Liver (tissue), 8 donors: ENCODE measurements at regions not wholly inside any gene's neighbourhood (a gene's known extent, or its start where the extent isn't known, plus 50 kb on each side); places are given as distances from the start of the nearest gene placed in this dataset.

ENCODE experiments used
- DNase-seq: peaks from one replicate; pipeline ENCODE4 v3.0.0-alpha.2; 2017; ENCODE audit warnings: low spot score
- H3K27ac ChIP-seq, 2 donors: one replicate each; pipeline ENCODE4 v1.7.0; 2013; ENCODE audit warnings: inconsistent platforms in 2 of 2, low read length in 2 of 2, control low read depth in 1 of 2, low read depth in 1 of 2, mild to moderate bottlenecking in 1 of 2
- H3K27me3 ChIP-seq, 4 donors: one replicate each; pipeline versions ENCODE4 v1.6.1 to v1.7.0; 2013; ENCODE audit warnings: low read length in 3 of 4, inconsistent platforms in 1 of 4, mild to moderate bottlenecking in 1 of 4, moderate library complexity in 1 of 4; ENCODE audit not compliant: control insufficient read depth in 4 of 4, insufficient read depth in 4 of 4
- H3K36me3 ChIP-seq, 4 donors: one replicate each; pipeline versions ENCODE4 v1.6.1 to v1.7.0; 2013; ENCODE audit warnings: low read length in 3 of 4, mild to moderate bottlenecking in 3 of 4, low read depth in 1 of 4, moderate library complexity in 1 of 4; ENCODE audit not compliant: control insufficient read depth in 4 of 4, insufficient read depth in 3 of 4
- H3K4me1 ChIP-seq, 4 donors: one replicate each; pipeline versions ENCODE4 v1.6.1 to v1.7.0; 2013; ENCODE audit warnings: low read length in 3 of 4, mild to moderate bottlenecking in 3 of 4, moderate library complexity in 1 of 4; ENCODE audit not compliant: control insufficient read depth in 4 of 4, insufficient read depth in 4 of 4
- H3K4me3 ChIP-seq, 3 donors: one replicate each; pipeline versions ENCODE4 v1.6.1 to v1.7.0; 2013; ENCODE audit warnings: low read length in 3 of 3, control low read depth in 1 of 3, low read depth in 1 of 3, mild to moderate bottlenecking in 1 of 3
- H3K9ac ChIP-seq, 2 donors: one replicate each; pipeline ENCODE4 v1.7.0; 2013; ENCODE audit warnings: low read length in 2 of 2, mild to moderate bottlenecking in 2 of 2, moderate library complexity in 2 of 2, control low read depth in 1 of 2, low read depth in 1 of 2
- H3K9me3 ChIP-seq, 4 donors: one replicate each; pipeline versions ENCODE4 v1.6.1 to v1.7.0; 2013; ENCODE audit warnings: low read length in 3 of 4; ENCODE audit not compliant: control insufficient read depth in 4 of 4
- ATF3 ChIP-seq: IDR thresholded peaks from 2 replicates; pipeline ENCODE4 v1.6.1; 2016; ENCODE audit warnings: antibody characterized with exemption
- EGR1 ChIP-seq, 2 donors: IDR thresholded peaks; 2 replicates each; pipeline ENCODE4 v1.6.1; 2016 to 2018; ENCODE audit warnings: antibody characterized with exemption in 2 of 2, low read depth in 2 of 2
- FOXA1 ChIP-seq: IDR thresholded peaks from 2 replicates; pipeline ENCODE4 v1.6.1; 2016; ENCODE audit warnings: antibody characterized with exemption
- FOXA2 ChIP-seq: IDR thresholded peaks from 2 replicates; pipeline ENCODE4 v1.6.1; 2016; ENCODE audit warnings: antibody characterized with exemption
- GABPA ChIP-seq, 2 donors: IDR thresholded peaks in 1 of 2; conservative IDR thresholded peaks in 1 of 2; 2 replicates each; pipeline ENCODE4 v1.6.1; 2016; ENCODE audit warnings: antibody characterized with exemption in 2 of 2, mild to moderate bottlenecking in 1 of 2, moderate library complexity in 1 of 2
- HNF4A ChIP-seq, 2 donors: conservative IDR thresholded peaks; 2 replicates each; pipeline ENCODE4 v1.6.1; 2016; ENCODE audit warnings: antibody characterized with exemption in 2 of 2, mild to moderate bottlenecking in 2 of 2
- JUND ChIP-seq, 2 donors: IDR thresholded peaks; 2 replicates each; pipeline ENCODE4 v1.6.1; 2016; ENCODE audit warnings: antibody characterized with exemption in 2 of 2
- MAX ChIP-seq: IDR thresholded peaks from 2 replicates; pipeline ENCODE4 v1.6.1; 2016; ENCODE audit warnings: antibody characterized with exemption
- NR2F2 ChIP-seq: IDR thresholded peaks from 2 replicates; pipeline ENCODE4 v1.6.1; 2016; ENCODE audit warnings: antibody characterized with exemption
- RAD21 ChIP-seq, 2 donors: IDR thresholded peaks; 2 replicates each; pipeline ENCODE4 v1.6.1; 2016; ENCODE audit warnings: antibody characterized with exemption in 2 of 2, mild to moderate bottlenecking in 2 of 2
- REST ChIP-seq: IDR thresholded peaks from 2 replicates; pipeline ENCODE4 v1.6.1; 2016; ENCODE audit warnings: antibody characterized with exemption, mild to moderate bottlenecking
- RXRA ChIP-seq, 2 donors: IDR thresholded peaks; 2 replicates each; pipeline ENCODE4 v1.6.1; 2017 to 2018; ENCODE audit warnings: antibody characterized with exemption in 2 of 2, mild to moderate bottlenecking in 1 of 2
- TAF1 ChIP-seq: conservative IDR thresholded peaks from 2 replicates; pipeline ENCODE4 v1.6.1; 2016; ENCODE audit warnings: antibody characterized with exemption, mild to moderate bottlenecking
- YY1 ChIP-seq: IDR thresholded peaks from 2 replicates; pipeline ENCODE4 v1.6.1; 2016; ENCODE audit warnings: antibody characterized with exemption, mild to moderate bottlenecking
- WGBS: extraction: QIAGEN DNeasy Blood & Tissue Kit; methylation state at CpG from one replicate; pipeline ENCODE4 v1.1.7; 2013; 5-methylcytosine and 5-hydroxymethylcytosine counted together
- TF ChIP-seq, protein P1 (sequence below): fragments of 150-350 bp; IDR thresholded peaks from 2 replicates; pipeline ENCODE4 v1.5.1; 2017; ENCODE audit warnings: improper control_type of control experiment, low read depth, low read length; ENCODE audit not compliant: missing input control
- TF ChIP-seq, protein P2 (sequence below): IDR thresholded peaks from 2 replicates; pipeline ENCODE4 v1.6.1; 2016; ENCODE audit warnings: antibody characterized with exemption
- donor health status: healthy.
- donor health status: healthy.
- donor health status: healthy.
- donor health status: healthy.
- donor health status: healthy.

GRCh38 chr10:21299330-21299729, 226.2 kb downstream of the SKIDA1 start (continued):
- TF ChIP-seq, protein P1, sequence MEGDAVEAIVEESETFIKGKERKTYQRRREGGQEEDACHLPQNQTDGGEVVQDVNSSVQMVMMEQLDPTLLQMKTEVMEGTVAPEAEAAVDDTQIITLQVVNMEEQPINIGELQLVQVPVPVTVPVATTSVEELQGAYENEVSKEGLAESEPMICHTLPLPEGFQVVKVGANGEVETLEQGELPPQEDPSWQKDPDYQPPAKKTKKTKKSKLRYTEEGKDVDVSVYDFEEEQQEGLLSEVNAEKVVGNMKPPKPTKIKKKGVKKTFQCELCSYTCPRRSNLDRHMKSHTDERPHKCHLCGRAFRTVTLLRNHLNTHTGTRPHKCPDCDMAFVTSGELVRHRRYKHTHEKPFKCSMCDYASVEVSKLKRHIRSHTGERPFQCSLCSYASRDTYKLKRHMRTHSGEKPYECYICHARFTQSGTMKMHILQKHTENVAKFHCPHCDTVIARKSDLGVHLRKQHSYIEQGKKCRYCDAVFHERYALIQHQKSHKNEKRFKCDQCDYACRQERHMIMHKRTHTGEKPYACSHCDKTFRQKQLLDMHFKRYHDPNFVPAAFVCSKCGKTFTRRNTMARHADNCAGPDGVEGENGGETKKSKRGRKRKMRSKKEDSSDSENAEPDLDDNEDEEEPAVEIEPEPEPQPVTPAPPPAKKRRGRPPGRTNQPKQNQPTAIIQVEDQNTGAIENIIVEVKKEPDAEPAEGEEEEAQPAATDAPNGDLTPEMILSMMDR, result no peak
- TF ChIP-seq GABPA (IDR thresholded peaks at IDR 0.05 in 1 of 2, conservative IDR thresholded peaks at IDR 0.05 in 1 of 2), result no peak
- TF ChIP-seq RAD21 (IDR thresholded peaks at IDR 0.05), result no peak
- TF ChIP-seq MAX, result no peak
- TF ChIP-seq NR2F2, result no peak
- TF ChIP-seq ATF3, result no peak
- TF ChIP-seq EGR1 (IDR thresholded peaks at IDR 0.05; ENCODE audit: low read depth in 2 of 2), result no peak
- no peak for TF ChIP-seq FOXA2

GRCh38 chr10:21298701-21299100, 226.8 kb downstream of the SKIDA1 start:
- TF ChIP-seq EGR1 (IDR thresholded peaks at IDR 0.05; ENCODE audit: low read depth in 2 of 2) (no peak), TAF1 (no peak), NR2F2 (no peak), HNF4A (conservative IDR thresholded peaks at IDR 0.05) (no peak)
- Histone ChIP-seq H3K9ac (no peak overlapping the region), H3K4me3 (no peak overlapping the region), H3K4me1 (no peaks in the 10 kb centered on the region), H3K27ac (no peak overlapping the region), H3K9me3 (no peaks in the 10 kb centered on the region), H3K27me3 (peaks cover 0 to 3% (median 0%) of the 10 kb centered on the region in 4 donors), H3K36me3 (no peaks in the 10 kb centered on the region)
- no peak for DNase-seq
- 93% methylated on average over 2 of the region's 2 CpGs for WGBS

- Histone ChIP-seq H3K4me3 (no peak overlapping the region), H3K9me3 (no peaks in the 10 kb centered on the region), H3K36me3 (no peaks in the 10 kb centered on the region), H3K9ac (no peak overlapping the region), H3K27ac (no peak overlapping the region), H3K27me3 (peaks cover 0 to 7% (median 0%) of the 10 kb centered on the region in 4 donors), H3K4me1 (peaks cover 0 to 2% (median 0%) of the 10 kb centered on the region in 4 donors)
- no peak for DNase-seq
- TF ChIP-seq TAF1 (no peak), YY1 (no peak), FOXA1 (no peak), NR2F2 (no peak), JUND (IDR thresholded peaks at IDR 0.05) (no peak), MAX (no peak), RAD21 (IDR thresholded peaks at IDR 0.05) (no peak), REST (no peak), GABPA (IDR thresholded peaks at IDR 0.05 in 1 of 2, conservative IDR thresholded peaks at IDR 0.05 in 1 of 2) (no peak), RXRA (IDR thresholded peaks at IDR 0.05) (no peak), FOXA2 (no peak), ATF3 (no peak), HNF4A (conservative IDR thresholded peaks at IDR 0.05) (no peak)
- TF ChIP-seq, protein P2, sequence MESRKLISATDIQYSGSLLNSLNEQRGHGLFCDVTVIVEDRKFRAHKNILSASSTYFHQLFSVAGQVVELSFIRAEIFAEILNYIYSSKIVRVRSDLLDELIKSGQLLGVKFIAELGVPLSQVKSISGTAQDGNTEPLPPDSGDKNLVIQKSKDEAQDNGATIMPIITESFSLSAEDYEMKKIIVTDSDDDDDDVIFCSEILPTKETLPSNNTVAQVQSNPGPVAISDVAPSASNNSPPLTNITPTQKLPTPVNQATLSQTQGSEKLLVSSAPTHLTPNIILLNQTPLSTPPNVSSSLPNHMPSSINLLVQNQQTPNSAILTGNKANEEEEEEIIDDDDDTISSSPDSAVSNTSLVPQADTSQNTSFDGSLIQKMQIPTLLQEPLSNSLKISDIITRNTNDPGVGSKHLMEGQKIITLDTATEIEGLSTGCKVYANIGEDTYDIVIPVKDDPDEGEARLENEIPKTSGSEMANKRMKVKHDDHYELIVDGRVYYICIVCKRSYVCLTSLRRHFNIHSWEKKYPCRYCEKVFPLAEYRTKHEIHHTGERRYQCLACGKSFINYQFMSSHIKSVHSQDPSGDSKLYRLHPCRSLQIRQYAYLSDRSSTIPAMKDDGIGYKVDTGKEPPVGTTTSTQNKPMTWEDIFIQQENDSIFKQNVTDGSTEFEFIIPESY, result no peak
- TF ChIP-seq, protein P1, result no peak
- 82% methylated on average over 6 of the region's 6 CpGs for WGBS
Observed at GRCh38 chr10:21297603-21298383, 227.7 kb downstream of the SKIDA1 start.
